ENCODE measurements at regions not wholly inside any gene's neighbourhood (a gene's known extent, or its start where the extent isn't known, plus 50 kb on each side); places are given as distances from the start of the nearest gene placed in this dataset.

GRCh38 chr2:15708865-15709820 lies 117.5 kb downstream of the DDX1 start:
- no peak overlapping the region for H3K27ac ChIP-seq
- H3K4me3 ChIP-seq = no peak overlapping the region
- H3K27me3 ChIP-seq = no peaks in the 10 kb centered on the region
- no peak for DNase-seq
- no peaks in the 10 kb centered on the region for H3K9me3 ChIP-seq
- no peaks in the 10 kb centered on the region for H3K4me1 ChIP-seq
- intact Hi-C loops (cut with DNase I; ENCODE audit: low total_unique reads) = no loop called here
- H3K36me3 ChIP-seq = no peaks in the 10 kb centered on the region
- no peak for TF ChIP-seq CTCF (IDR thresholded peaks at IDR 0.05)
- TF ChIP-seq POLR2A (IDR thresholded peaks at IDR 0.05) = no peak

- Histone ChIP-seq H3K36me3 (no peaks in the 10 kb centered on the region), H3K27ac (no peak overlapping the region), H3K9me3 (no peaks in the 10 kb centered on the region), H3K4me3 (no peak overlapping the region), H3K27me3 (no peaks in the 10 kb centered on the region), H3K4me1 (no peaks in the 10 kb centered on the region)
- TF ChIP-seq CTCF (IDR thresholded peaks at IDR 0.05) = no peak
- no peak for TF ChIP-seq POLR2A (IDR thresholded peaks at IDR 0.05)
- DNase-seq = no peak
- intact Hi-C loops (cut with DNase I; ENCODE audit: low total_unique reads) = no loop called here
Observed at GRCh38 chr2:15711126-15711860, 119.6 kb downstream of the DDX1 start.

GRCh38 chr2:15712551-15713342 lies 121.1 kb downstream of the DDX1 start:
- no peak for TF ChIP-seq CTCF (IDR thresholded peaks at IDR 0.05)
- no peak for TF ChIP-seq POLR2A (IDR thresholded peaks at IDR 0.05)
- Histone ChIP-seq H3K27ac (no peak overlapping the region), H3K4me1 (no peaks in the 10 kb centered on the region), H3K27me3 (no peaks in the 10 kb centered on the region), H3K9me3 (no peaks in the 10 kb centered on the region), H3K36me3 (no peaks in the 10 kb centered on the region), H3K4me3 (no peak overlapping the region)
- DNase-seq = no peak
- intact Hi-C loops (cut with DNase I; ENCODE audit: low total_unique reads) = no loop called here

GRCh38 chr2:15713475-15713874 lies 121.8 kb downstream of the DDX1 start:
- intact Hi-C loops (cut with DNase I; ENCODE audit: low total_unique reads) = no loop called here
- H3K9me3 ChIP-seq = no peaks in the 10 kb centered on the region
- no peaks in the 10 kb centered on the region for H3K4me1 ChIP-seq
- no peak overlapping the region for H3K4me3 ChIP-seq
- H3K27ac ChIP-seq = no peak overlapping the region
- H3K36me3 ChIP-seq = no peaks in the 10 kb centered on the region
- no peak for DNase-seq
- TF ChIP-seq CTCF (IDR thresholded peaks at IDR 0.05) (no peak), POLR2A (IDR thresholded peaks at IDR 0.05) (no peak)
- no peaks in the 10 kb centered on the region for H3K27me3 ChIP-seq

Measured in uterus (tissue), 3 donors.